Naive thymus-derived CD8-positive, alpha-beta T cell (primary cell): ENCODE measurements at regions not wholly inside any gene's neighbourhood (a gene's known extent, or its start where the extent isn't known, plus 50 kb on each side); places are given as distances from the start of the nearest gene placed in this dataset.
"Not testable (repeated sequence)": the region's sequence is repeated elsewhere in the genome, so short reads cannot be mapped to it uniquely, and the experiment has no call there.

ENCODE experiments used
- ATAC-seq, 2 donors: fragments of 150-1000 bp; cut with Tn5 transposase in 1 of 2; sonication (Bioruptor Pico), chemical (Tn5 transposase) in 1 of 2; 1 replicate in 1 of 2; 2 replicates in 1 of 2; pipeline ENCODE4 v1.10.0; 2021; ENCODE audit warnings: mild to moderate bottlenecking in 2 of 2, moderate library complexity in 2 of 2
- POLR2A ChIA-PET: fragments of 350-600 bp; sonication (Branson Sonifier 250); formaldehyde crosslinking; loops from one replicate; lab custom pipeline; 2021; ENCODE audit warnings: antibody characterized with exemption; lab: Charles Lee
- DNase-seq, 10 donors: peaks; one replicate each; pipeline versions ENCODE4 v3.0.0 to v3.0.0-alpha.2; 2020 to 2022
- H3K27ac Mint-ChIP-seq, 10 donors: one replicate each; pipeline ENCODE4 v1.8.0; 2020 to 2022; ENCODE audit warnings: mild to moderate bottlenecking in 10 of 10, mixed read lengths in 10 of 10, moderate library complexity in 4 of 10, inconsistent platforms in 1 of 10
- H3K27me3 Mint-ChIP-seq, 5 donors: one replicate each; pipeline ENCODE4 v1.8.0; 2021 to 2022; ENCODE audit warnings: mixed read lengths in 5 of 5
- H3K36me3 Mint-ChIP-seq, 3 donors: one replicate each; pipeline ENCODE4 v1.8.0; 2020 to 2022; ENCODE audit warnings: mixed read lengths in 3 of 3, mild to moderate bottlenecking in 2 of 3, inconsistent platforms in 1 of 3
- H3K4me1 Mint-ChIP-seq, 4 donors: one replicate each; pipeline ENCODE4 v1.8.0; 2021 to 2022; ENCODE audit warnings: mixed read lengths in 4 of 4
- H3K4me3 Mint-ChIP-seq, 10 donors: one replicate each; pipeline ENCODE4 v1.8.0; 2020 to 2022; ENCODE audit warnings: mild to moderate bottlenecking in 10 of 10, mixed read lengths in 10 of 10, moderate library complexity in 6 of 10, inconsistent platforms in 1 of 10
- H3K9me3 Mint-ChIP-seq, 9 donors: one replicate each; pipeline ENCODE4 v1.8.0; 2020 to 2022; ENCODE audit warnings: mixed read lengths in 9 of 9, mild to moderate bottlenecking in 3 of 9, inconsistent platforms in 1 of 9, moderate library complexity in 1 of 9

DNA sequence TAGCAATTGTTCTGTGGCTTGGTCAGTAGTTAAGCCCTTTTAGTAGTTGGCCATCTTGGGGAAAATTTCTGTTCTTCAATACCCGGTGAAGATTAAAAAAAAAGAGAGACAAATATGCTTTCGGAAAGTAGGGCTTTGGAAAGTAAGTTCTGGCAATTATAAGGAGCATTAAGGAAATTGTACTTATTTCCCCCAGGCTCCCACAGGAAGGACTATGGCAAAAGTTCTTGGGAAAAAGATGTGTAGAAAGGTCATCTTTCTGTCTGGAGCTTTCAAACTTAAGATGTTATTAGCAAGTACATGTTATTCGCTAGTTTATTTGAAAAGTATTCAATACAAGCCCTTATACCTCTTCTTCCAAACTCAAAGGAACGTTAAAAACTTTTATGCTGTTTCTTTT lies 144.5 kb downstream of the MTX2 start:
- Mint-ChIP-seq H3K9me3 (no peaks in the 10 kb centered on the region), H3K4me3 (no peak overlapping the region), H3K27me3 (peaks cover 8 to 61% (median 29%) of the 10 kb centered on the region in 5 donors), H3K4me1 (no peaks in the 10 kb centered on the region), H3K36me3 (no peaks in the 10 kb centered on the region), H3K27ac (no peak overlapping the region)
- DNase-seq (no peak), ATAC-seq (no peak)
- POLR2A ChIA-PET = no interaction called here

DNA sequence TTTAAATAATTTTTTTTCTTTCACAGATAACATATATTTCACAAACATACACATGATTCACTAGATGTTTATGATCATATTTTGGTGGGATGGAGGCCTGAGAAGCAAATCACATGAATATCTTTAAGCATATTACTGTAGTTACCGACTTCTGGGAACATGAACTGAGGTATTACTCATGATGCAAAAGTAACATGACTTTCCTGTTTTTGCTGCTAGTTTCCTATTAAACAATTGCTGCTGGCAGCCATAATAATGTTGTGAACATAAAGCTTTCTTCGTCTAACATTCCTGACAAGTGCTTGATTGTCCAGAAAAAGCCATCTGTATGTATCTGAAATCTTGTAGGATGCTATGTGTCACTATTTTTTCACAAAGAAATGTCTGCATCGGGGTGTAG lies 145.4 kb downstream of the MTX2 start:
- Mint-ChIP-seq H3K27me3 (peaks cover 8 to 61% (median 30%) of the 10 kb centered on the region in 5 donors), H3K9me3 (no peaks in the 10 kb centered on the region), H3K4me3 (no peak overlapping the region), H3K27ac (no peak overlapping the region), H3K36me3 (no peaks in the 10 kb centered on the region), H3K4me1 (no peaks in the 10 kb centered on the region)
- DNase-seq = no peak
- POLR2A ChIA-PET = no interaction called here
- ATAC-seq = no peak

- H3K4me1 Mint-ChIP-seq = no peaks in the 10 kb centered on the region
- no peak overlapping the region for H3K4me3 Mint-ChIP-seq
- no peaks in the 10 kb centered on the region for H3K36me3 Mint-ChIP-seq
- DNase-seq (no peak), ATAC-seq (no peak)
- H3K27ac Mint-ChIP-seq = no peak overlapping the region
- POLR2A ChIA-PET = no interaction called here
- H3K27me3 Mint-ChIP-seq = peaks cover 8 to 57% (median 28%) of the 10 kb centered on the region in 5 donors
- no peaks in the 10 kb centered on the region for H3K9me3 Mint-ChIP-seq
Measured at GRCh38 chr2:176415174-176415895, 146.1 kb downstream of the MTX2 start.

DNA sequence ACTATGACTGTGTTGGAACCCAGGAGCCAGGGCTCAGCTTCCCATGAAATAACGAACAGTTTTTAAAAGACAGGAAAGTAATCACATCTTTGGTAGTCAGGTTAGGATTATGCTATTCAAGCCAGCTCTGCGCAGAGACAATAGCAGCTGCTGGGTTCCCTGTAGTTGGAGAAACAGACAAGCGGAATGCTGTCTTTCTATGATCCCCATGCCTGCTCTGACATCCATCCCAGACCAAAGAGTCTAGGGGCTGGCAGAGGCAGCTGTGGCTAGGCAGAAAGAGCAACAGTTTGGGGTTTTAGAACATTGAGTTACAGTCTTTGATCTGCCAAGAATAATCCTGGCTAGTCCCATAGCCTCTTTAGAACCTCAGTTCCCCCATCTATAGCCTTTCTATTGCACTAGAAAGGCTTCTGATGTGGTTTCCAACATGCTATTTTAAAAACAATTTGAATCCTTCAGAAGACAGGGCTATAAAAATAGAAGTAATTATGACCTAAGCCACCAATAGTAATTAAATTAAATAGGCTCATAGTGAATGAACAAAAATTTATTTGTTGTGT lies 146.8 kb downstream of the MTX2 start:
- H3K9me3 Mint-ChIP-seq = no peaks in the 10 kb centered on the region
- POLR2A ChIA-PET = no interaction called here
- peaks cover 8 to 51% (median 28%) of the 10 kb centered on the region in 5 donors for H3K27me3 Mint-ChIP-seq

GRCh38 chr2:176418768-176419167 lies 149.5 kb downstream of the MTX2 start:
- peaks cover 0 to 1% (median 0%) of the 10 kb centered on the region in 9 donors for H3K9me3 Mint-ChIP-seq
- POLR2A ChIA-PET = no interaction called here
- no peaks in the 10 kb centered on the region for H3K4me1 Mint-ChIP-seq
- H3K4me3 Mint-ChIP-seq = no peak overlapping the region
- no peaks in the 10 kb centered on the region for H3K36me3 Mint-ChIP-seq
- H3K27me3 Mint-ChIP-seq = peaks cover 17 to 58% (median 31%) of the 10 kb centered on the region in 5 donors
- H3K27ac Mint-ChIP-seq = no peak overlapping the region
- ATAC-seq = no peak
- DNase-seq = no peak

More for the DNA sequence above, 146.8 kb downstream of the MTX2 start:
- no peak overlapping the region for H3K4me3 Mint-ChIP-seq
- no peak for ATAC-seq
- no peak for DNase-seq
- no peak overlapping the region for H3K27ac Mint-ChIP-seq
- H3K4me1 Mint-ChIP-seq = no peaks in the 10 kb centered on the region
- H3K36me3 Mint-ChIP-seq = no peaks in the 10 kb centered on the region

- Mint-ChIP-seq H3K27me3 (peaks cover 17 to 53% (median 34%) of the 10 kb centered on the region in 5 donors), H3K4me3 (no peak overlapping the region), H3K36me3 (no peaks in the 10 kb centered on the region), H3K4me1 (no peaks in the 10 kb centered on the region), H3K9me3 (peaks cover 0 to 1% (median 0%) of the 10 kb centered on the region in 9 donors), H3K27ac (no peak overlapping the region)
- ATAC-seq = no peak
- POLR2A ChIA-PET = no interaction called here
- DNase-seq = no peak
Measured at GRCh38 chr2:176419591-176420071, 150.4 kb downstream of the MTX2 start.

GRCh38 chr2:176421297-176422050 lies 152.2 kb downstream of the MTX2 start:
- peaks cover 12 to 46% (median 24%) of the 10 kb centered on the region in 5 donors for H3K27me3 Mint-ChIP-seq
- POLR2A ChIA-PET = no interaction called here
- no peak for ATAC-seq
- peaks cover 0 to 1% (median 0%) of the 10 kb centered on the region in 9 donors for H3K9me3 Mint-ChIP-seq
- no peaks in the 10 kb centered on the region for H3K4me1 Mint-ChIP-seq
- H3K36me3 Mint-ChIP-seq = no peaks in the 10 kb centered on the region
- no peak overlapping the region for H3K4me3 Mint-ChIP-seq
- DNase-seq = no peak
- H3K27ac Mint-ChIP-seq = no peak overlapping the region

- no peak overlapping the region for H3K27ac Mint-ChIP-seq
- peaks cover 0 to 1% (median 0%) of the 10 kb centered on the region in 9 donors for H3K9me3 Mint-ChIP-seq
- H3K4me3 Mint-ChIP-seq = no peak overlapping the region
- ATAC-seq (no peak), DNase-seq (no peak)
- no peaks in the 10 kb centered on the region for H3K36me3 Mint-ChIP-seq
- H3K27me3 Mint-ChIP-seq = peaks cover 12 to 59% (median 18%) of the 10 kb centered on the region in 5 donors
- POLR2A ChIA-PET = no interaction called here
- H3K4me1 Mint-ChIP-seq = no peaks in the 10 kb centered on the region
Measured at GRCh38 chr2:176423819-176424218, 154.6 kb downstream of the MTX2 start.

DNA sequence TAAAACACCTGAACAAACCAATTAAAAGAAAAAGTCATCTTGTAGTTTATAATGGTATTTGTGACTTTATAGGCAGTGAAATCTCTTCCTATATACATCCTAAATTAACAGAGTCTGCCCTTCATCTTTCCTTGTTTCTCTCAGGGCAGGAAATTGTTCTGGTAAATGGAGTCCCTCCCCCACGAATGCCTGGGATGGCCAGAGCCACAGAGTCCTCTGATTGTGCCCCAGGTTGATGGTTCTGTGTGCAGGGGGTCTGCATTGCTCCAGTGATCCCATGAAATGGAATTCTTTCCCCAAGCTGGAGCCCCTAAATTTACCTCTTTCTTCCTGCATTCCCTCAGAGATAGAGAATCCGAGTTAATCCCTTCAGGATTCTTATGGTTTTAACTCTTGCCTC lies 155.5 kb downstream of the MTX2 start:
- H3K4me3 Mint-ChIP-seq = no peak overlapping the region
- peaks cover 11 to 59% (median 16%) of the 10 kb centered on the region in 5 donors for H3K27me3 Mint-ChIP-seq
- ATAC-seq (no peak), DNase-seq (no peak)
- H3K27ac Mint-ChIP-seq = no peak overlapping the region
- POLR2A ChIA-PET = no interaction called here
- H3K4me1 Mint-ChIP-seq = no peaks in the 10 kb centered on the region
- H3K9me3 Mint-ChIP-seq = peaks cover 0 to 5% (median 0%) of the 10 kb centered on the region in 9 donors
- no peaks in the 10 kb centered on the region for H3K36me3 Mint-ChIP-seq

- DNase-seq (no peak), ATAC-seq (no peak)
- Mint-ChIP-seq H3K9me3 (peaks cover 0 to 6% (median 0%) of the 10 kb centered on the region in 9 donors), H3K27me3 (peaks cover 8 to 46% (median 13%) of the 10 kb centered on the region in 5 donors), H3K36me3 (no peaks in the 10 kb centered on the region), H3K4me3 (no peak overlapping the region), H3K4me1 (no peaks in the 10 kb centered on the region), H3K27ac (no peak overlapping the region)
- POLR2A ChIA-PET = no interaction called here
Measured at GRCh38 chr2:176427549-176427948, 158.3 kb downstream of the MTX2 start.

DNA sequence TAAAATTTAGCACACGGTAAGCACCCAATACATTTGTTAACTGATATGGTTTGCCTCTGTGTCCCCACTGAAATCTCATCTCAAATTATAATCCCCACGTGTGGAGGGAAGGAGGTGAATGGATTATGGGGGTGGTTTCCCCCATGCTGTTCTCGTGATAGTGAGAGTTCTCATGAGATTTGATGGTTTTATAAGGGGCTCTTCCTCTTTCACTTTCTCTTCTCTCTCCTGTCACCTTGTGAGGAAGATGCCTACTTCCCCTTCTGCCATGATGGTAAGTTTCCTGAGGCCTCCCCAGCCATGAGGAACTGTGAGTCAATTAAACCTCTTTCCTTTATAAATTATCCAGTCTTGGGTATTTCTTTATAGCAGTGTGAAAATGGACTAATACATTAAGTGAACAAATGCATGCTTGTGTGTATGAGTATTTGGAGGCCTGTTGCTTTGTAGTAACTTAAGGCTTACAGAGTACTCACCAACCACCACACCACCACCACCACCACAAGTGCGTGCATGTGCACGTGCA lies 159.8 kb downstream of the MTX2 start:
- H3K27ac Mint-ChIP-seq, H3K36me3 Mint-ChIP-seq, ATAC-seq, H3K4me3 Mint-ChIP-seq, POLR2A ChIA-PET, H3K4me1 Mint-ChIP-seq, DNase-seq: not testable (repeated sequence)
- H3K27me3 Mint-ChIP-seq = peaks cover 5 to 38% (median 10%) of the 10 kb centered on the region in 5 donors
- H3K9me3 Mint-ChIP-seq = peaks cover 0 to 19% (median 0%) of the 10 kb centered on the region in 9 donors

DNA sequence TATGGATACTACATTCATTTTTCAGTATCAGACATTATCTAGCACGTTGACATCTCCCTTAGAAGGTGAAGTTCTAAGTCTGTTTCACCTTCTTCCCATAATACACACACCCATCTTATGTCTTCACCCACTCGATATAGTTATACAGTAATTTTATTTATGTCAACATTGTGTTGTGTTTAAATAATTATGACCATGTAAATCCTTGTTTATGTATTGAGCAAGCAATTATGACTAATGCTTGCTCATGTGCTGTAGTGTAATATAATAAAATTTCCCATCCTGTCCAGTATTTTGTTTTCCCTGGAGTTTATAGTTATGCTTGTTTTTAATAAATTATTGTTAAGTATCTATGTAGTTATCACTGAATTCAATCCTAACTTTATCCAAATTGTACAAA lies 163.2 kb downstream of the MTX2 start:
- Mint-ChIP-seq H3K4me1 (no peaks in the 10 kb centered on the region), H3K27me3 (peaks cover 12 to 54% (median 22%) of the 10 kb centered on the region in 5 donors), H3K27ac (no peak overlapping the region), H3K36me3 (peaks cover 0 to 12% (median 2%) of the 10 kb centered on the region in 3 donors), H3K9me3 (peaks cover 0 to 26% (median 2%) of the 10 kb centered on the region in 9 donors), H3K4me3 (no peak overlapping the region)
- POLR2A ChIA-PET = no interaction called here
- ATAC-seq (no peak), DNase-seq (no peak)

- Mint-ChIP-seq H3K27ac (no peak overlapping the region), H3K27me3 (peaks cover 14 to 50% (median 23%) of the 10 kb centered on the region in 5 donors), H3K9me3 (peaks cover 0 to 21% (median 4%) of the 10 kb centered on the region in 9 donors), H3K4me1 (no peaks in the 10 kb centered on the region), H3K4me3 (no peak overlapping the region), H3K36me3 (peaks cover 0 to 12% (median 2%) of the 10 kb centered on the region in 3 donors)
- DNase-seq = no peak
- no peak for ATAC-seq
- POLR2A ChIA-PET = no interaction called here
Measured at GRCh38 chr2:176435729-176436128, 166.5 kb downstream of the MTX2 start.
